UCSD-AML1 (cell line): ENCODE measurements at regions not wholly inside any gene's neighbourhood (a gene's known extent, or its start where the extent isn't known, plus 50 kb on each side); places are given as distances from the start of the nearest gene placed in this dataset.

ENCODE experiments used
- DNase-seq: peaks from one replicate; lab custom pipeline; 2025; ENCODE audit not compliant: unreplicated experiment; lab: John Stamatoyannopoulos, UW

DNA sequence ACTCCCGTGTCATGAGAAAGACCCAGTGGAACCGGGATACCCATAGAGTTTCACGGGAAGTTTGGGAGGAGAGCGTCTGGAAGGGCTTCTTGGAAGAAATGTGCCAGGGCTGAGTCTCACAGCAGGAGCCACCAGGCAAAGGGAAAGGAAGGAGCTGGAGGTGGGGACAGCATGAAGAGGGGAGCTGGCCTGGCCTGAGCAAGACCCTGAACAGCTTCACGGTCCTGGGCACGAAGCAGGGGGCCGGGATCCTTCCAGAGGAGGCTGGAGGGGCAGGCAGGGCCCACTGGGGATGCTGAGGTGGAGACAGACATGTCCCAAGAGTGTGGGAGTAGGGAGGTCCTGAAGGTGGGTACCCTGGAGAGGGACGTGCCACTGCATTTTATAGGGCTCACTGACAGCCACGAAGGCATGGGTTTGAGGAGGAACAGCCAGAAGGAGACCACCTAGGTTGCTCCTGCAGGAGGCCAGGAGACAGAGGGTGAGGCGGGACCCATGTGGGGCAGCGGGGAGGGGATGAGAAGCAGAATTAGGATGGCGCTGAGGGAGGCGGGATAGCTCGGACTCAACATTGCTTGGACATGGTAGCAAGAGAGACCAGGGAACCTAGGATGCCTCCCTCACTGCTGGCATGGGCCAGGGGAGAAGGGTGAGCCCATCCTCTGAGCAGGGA, 168.1 kb upstream of the ID2 start:
- DNase-seq: no peak

DNA sequence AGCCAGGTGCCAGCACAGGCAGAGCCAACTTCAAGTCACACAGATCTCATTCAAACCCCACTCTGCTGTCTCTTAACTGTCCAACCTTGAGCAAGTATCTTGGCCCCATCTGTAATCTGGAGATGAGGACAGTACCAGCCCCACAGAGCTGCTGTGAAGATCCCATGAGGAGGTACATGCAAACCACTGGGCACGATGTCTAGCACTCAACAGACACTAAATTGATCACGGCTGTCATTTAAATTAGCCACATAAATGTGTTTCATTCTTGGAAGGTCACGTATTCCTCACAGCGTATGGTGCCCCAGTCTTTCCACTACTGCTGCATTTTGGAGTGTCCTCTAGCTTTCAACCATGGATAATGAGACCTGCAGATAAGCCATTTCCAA, 167.6 kb upstream of the ID2 start:
- no peak for DNase-seq

DNA sequence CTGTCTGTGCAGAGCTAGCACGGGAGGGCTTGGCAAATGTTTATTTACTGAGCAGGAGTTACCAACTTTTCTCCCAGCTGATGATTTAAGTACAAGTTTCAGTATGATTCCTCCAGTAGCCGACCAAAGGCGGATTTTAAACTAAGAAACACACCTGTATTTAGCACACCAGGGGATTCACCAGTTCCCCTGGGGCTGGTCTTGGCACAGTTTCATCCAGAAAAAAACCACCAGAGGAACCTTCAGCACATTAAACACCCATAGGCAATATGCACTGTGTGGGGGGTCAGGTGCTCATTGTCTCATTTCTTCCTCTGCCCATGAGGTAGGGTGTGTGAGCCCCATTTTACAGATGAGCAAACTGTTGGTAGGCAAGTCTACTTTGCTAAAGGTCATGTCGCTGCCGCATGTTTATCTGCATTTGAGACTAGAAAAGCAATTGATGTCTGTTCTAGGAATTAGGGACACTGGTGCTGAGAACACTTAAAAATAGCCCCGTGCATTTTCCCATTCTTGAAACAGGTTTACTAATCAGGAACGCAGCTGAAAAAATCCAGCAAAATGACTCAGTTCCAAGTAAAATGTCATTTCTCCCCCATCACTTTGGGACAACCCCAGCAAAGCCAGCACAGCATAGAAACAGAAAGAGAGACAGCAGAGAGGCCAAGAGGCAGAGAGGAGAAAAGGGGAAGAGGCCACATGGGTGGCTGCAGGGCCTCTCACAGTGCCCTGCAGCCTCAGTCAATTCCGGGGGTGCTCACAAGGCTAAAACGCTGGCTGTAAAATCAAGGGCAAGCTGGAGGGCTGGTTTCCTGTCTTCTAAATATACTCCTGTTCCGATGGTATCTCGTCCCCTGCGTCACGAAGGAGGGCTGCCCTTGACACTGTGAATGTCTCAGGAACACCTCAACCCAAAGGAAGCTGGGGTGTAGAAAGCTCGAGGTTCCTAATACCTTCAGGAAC, 166.8 kb upstream of the ID2 start:
- DNase-seq: peak; percentile 80

DNA sequence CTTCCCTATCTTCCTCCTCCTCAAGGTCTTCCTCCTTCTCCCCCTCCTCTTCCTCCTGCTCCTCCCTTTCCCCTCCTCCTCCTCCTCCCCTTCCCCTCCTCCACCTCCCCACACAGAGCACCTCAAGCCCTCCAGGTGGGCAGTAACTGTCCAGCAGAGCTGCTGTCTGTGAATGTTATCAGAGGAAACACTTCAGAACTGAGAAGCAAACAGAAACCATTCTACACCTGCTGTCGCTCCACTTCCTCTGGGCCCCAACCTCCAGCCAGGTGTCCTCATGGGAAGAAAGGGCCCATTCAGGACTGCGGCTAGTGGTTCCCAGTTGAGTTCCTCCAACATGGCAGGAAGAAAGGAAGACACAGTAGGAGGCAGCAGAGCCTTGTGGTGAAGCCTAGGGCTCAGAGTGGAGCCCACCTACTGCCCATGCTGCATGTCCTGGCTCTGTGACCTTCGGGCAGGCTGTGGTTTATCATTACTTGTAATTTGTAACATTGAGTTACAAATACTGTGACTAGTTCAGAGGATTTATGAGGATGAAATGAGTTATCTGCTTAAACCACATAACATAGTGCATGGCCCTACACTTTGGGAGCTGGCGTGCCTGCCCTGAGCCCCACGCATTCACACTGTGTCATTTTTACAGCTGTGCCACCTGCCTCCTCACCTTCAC, 165.9 kb upstream of the ID2 start:
- DNase-seq: no peak

DNA sequence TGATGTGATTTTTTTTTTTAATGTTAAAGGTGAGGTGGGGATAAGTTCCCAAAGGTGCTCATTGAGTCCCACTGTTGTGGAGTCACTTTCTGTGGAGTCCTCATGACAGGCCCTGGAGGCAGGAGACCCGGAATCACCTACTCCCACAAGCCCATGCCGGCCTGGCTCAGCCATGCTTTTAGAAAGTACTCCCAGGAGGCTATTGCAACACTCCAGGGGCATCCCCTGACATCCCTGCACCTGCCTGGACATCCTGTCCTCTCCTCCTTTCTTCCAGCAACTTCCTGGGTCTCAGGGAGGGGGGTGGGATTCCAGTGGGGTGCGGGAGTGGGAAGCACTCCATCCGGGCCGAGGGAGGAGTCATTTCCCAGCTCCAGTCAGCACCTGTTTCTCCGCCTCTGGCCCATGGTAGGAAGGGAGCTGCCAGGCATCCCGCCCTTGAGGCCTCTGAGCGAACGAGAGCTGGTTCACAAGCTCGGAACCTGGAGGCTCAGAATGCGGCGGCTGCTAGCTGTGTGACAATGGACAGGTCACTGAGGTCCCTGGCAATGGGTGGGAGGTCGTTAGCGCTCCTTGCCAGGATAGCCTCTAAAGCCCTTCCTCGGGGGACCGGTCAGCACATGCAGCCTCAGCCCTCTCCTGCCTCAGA, 163.9 kb upstream of the ID2 start:
- DNase-seq: no peak

DNA sequence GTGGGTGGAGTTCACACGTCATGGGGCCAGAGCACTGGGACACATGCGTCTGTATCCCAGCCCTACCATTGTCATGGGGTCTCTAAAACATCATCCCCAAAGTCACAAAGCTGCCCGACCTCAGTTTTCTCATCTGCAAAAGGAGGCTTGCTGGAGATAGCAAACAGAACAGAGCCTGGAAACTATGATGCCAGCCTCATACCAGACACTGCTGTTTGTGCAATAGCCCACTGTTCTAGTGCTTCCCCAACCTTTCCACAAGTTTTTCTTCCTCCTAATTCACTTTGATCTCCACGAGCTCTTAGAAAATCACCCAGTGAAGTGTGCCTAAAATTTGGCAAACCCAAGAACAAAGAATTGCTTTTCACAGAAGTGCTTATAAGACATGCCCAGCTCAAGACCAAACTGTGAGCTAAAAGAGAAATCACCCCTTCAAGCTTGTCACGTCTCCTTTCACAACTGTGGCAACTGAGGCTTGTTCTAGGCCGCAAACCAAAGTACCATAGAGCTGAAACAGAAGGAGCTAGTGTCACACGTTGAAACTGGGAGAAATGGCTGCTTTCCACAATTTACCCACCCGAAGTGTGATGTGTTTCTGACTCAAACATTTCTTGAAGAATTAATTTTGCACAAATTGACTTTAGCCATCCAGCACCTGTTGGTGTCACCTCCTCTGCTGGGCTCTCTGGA, 162.7 kb upstream of the ID2 start:
- no peak for DNase-seq

DNA sequence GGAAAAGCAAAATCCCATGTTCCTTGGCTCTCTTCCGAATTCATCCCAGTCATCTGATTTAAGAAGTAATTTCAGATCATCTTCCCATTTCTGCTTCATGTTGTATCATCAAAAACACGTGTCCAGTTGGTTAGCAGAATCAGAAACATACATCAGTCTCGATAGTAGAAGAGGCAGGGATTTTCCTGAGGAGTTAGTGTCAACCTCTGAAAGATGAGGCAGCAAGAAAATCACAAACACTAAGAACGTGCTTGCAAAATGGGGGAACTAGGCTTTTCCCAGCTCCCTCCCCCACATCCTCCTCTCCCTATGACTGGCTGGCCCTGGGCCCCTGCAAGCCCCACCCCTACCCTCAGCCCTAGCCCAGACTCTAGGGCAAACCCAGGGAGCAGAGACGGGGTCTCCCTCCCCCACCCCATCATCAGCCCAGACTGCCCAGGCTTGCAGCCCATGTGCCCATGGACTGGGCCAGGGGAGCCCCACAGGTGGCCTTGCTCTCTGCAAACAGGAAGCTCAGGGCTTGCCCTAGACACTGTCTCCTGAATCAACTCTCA, 161.0 kb upstream of the ID2 start:
- DNase-seq: no peak

DNA sequence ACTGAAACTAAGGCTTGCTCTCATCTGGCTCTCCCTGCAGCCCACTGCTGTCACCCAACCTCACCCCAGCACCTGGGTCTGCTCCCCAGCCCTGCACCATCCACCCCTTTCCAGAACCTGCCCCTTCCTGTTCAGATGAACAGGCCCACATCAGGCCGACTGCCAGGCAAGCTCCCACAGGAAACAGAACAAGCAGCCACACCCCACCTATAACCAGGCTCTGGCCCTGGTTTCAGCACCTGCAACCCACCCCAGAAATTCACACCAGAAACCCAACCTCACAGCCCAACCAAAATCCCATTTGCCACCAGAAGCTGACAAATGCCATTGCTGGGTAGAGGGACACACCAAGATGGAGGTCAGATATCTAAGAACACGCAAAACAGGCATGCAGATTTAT, 159.2 kb upstream of the ID2 start:
- no peak for DNase-seq

DNA sequence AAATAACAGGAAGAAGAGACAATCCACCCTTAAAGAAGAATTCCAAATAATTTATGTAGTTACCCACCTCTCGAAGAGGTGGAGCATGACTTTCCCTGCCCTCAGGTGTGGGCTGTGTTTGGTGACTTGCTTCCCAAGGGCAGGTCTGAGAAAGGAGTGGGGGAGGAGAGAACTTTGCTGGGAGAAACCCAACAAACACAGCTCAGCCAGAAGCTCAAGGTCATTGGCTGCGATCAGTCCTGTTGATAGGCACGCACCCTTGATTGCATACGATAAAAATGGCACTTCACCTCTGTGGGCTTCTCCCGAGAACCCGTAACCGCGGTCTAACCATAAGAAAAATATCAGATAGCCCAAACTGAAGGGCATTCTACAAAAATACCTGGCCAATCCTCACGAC, 157.5 kb upstream of the ID2 start:
- no peak for DNase-seq

DNA sequence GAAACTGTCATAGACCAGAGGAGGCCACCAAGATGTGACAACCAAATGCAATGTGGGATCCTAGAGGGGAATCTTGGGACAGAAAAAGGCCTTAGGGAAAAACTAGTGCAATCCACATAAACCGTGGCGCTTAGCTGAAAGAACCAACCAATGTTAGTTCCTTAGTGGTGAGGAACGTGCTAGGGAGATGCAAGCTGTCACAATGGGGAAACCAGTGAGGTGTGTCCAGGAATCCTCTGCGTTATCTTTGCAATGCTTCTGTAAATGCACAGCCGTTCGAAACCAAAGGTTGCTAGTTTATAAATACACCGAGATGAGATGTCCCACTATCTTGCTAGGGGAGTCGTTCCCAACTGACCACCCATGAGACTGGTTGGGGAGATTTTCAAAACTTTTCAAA, 157.0 kb upstream of the ID2 start:
- no peak for DNase-seq

DNA sequence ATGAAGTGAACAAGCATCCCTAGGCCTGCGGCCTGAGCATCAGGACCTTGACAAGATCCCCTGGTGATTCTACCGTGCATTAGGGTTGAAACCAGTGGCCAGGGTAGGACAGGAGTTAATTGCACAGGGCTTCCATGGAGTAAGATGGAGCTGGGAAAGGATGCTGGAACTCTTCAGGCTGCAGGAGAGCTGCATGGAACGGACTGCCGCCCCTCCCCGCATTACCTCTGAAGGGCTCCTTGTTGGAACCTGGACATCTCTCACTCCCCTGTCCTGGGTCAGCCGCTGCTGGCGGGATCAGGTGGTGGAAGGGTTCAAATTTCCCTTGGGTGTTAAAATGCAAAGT, 156.6 kb upstream of the ID2 start:
- DNase-seq: no peak

DNA sequence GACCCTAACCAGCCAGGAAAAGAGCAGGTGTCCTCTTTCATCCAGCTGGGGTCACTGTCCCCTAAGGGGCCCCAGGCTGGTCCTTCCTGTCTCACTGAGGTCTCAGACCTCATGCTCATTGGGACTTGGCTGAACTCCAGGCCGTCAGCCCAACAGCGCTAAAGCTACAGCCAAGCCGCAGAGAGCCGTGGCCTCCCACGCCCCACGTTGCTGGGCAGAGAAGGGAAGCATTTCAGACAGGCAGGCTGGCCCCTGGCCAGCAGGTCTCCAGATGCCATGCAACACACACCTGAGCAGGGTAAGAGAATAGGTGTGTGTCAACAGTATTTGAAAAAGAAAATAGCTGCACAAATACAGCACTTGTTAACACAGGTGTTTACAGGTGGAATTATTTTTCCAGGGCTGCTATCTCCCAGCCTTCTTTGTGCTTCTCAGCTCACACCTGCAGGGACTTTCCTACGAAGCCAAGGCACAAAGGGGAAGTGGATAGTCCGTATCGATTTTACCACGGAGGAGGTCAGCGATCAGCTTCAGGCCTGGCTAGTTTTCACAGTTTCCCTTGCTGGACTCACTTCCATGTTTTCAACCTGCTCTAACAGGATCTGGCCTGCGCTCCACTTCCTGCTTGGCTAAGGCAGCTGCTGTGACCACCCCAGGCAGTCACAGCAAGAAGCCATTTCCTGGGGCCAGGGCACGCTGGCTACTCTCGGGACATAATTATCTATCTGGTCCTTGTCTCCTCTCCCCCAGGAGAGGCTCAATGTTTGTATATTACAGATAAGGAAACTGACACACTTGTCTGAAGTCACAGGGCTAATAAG, 156.1 kb upstream of the ID2 start:
- DNase-seq: peak; percentile 86

DNA sequence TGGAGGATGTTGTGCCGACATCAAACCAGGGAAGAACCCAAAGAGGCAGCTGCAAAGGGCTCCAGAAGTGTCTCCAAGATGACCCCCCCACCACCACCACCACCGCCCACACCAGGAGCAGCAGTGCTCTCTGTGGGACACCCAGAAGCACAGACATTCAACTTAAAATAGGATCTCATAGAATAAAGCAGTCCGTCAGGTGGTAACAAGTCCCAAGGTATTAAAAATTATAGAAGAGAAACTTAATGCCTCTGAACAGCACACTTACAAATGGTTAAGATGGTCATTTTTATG, 155.5 kb upstream of the ID2 start:
- no peak for DNase-seq

DNA sequence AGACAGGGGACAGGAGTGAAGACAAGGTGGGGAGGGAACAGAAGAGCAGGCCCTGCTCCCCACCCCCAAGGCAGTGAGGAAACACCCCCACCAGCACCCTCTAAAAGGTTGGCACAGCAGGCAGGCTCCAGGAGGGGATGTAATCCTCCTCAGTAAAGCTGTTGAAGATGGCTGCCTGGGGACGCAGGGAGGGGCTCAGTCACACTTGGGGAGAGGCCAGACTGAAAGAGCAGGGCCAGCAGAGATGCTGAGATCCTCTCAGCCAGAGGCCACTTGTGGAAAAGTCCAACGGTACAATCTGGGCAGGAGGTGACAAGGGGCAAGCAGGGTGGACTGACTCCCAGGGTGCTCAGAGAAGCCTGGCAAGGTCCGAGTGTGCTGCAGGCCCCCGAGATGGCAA, 154.8 kb upstream of the ID2 start:
- DNase-seq: no peak

DNA sequence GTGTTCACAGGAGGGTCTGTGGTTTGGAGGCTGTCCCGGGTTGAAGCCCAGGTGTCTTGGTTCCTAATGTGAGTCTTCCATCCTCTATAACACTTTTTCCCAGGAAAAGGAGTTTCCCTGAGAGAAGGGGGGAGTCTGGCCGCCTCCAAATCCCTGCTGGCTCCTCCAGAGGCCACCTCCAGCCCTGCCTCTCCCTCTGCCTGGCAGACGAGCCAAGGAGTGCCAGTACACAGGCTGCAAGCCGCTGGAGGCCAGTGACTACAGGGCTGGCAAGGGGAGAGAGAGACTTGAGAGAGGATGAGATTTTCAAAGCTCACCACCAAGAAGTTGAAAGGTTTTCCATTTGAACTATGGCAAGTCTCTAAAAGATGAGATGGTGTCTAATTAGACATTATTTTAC, 154.2 kb upstream of the ID2 start:
- no peak for DNase-seq

DNA sequence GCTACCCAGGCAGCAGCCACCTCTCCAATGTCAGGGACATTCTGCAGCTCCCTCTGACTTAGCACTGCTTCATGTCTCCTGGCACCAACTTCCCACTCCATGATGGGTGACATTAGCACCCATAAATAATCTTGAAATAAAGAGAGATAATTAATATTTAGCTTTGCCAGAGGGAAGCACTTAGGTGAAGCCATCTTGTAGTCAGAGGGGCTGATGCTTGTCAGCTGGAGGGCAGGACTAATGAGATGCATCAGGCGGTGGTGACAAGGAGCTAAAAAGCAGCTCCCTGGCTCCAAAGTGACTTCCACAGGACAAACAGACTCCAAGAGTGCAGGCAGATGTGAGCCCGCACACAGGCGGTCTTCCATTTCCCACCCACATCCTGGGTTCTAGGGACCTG, 153.0 kb upstream of the ID2 start:
- DNase-seq: no peak

DNA sequence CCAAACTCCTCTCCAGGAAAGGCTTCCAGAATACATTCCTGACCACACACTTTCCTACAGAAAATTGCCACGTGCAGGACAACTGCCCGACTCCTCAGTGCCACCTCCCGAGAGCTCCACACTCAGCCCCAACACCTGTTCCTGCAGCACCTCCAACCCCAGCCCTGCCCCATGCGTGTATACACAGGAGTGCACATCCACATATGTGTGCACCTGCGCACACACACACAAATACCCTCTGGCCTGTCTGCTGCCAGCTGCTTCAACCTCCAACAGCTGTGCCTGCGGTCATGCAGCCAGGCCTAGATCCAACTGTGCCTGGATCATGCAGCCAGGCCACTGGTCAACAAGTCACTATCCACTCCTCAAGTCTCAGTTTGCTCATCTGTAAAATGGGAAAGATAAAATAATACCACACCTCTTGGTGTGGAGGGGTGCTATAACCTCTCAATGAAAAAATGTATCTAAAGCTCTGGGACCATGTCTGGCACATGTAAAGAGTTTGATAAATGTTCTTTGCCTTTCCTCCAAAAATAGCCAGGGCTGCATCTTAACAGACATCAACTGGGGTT, 152.1 kb upstream of the ID2 start:
- DNase-seq: no peak

DNA sequence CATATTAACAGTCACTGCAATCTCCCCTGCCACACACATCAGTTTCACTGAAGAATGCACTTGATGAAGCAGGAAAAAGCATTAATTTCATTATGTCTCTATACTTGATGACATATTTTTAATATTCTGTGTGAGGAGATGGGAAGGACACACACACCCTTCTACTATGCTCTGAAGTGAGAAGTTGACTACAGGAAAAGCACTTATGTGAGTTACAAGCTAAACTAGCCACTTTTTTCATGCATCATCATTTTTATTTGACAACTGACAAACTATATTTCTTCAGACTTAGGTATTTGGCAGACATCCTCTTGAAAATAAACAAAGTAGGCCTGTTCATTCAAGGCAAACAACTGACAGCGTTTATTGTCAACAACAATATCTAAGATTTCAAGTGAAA, 150.4 kb upstream of the ID2 start:
- DNase-seq: no peak

DNA sequence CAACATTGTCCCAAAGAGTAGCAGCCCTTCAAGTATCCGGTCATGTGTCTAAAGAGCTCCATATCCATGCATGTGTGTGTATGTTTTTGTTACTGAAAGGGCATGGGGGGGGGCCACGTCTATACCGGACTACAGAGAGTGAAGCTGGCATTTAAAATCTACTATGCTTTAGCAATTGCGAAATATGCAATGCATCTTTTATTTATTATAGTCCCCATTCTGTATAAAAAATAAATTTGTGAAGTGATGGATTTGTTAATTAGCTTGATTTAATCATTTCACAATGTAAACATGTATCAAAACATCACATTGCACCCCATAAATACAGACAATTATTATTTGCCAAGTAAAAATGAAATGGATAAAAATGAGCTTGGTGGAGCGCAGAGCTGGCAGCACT, 149.4 kb upstream of the ID2 start:
- no peak for DNase-seq

DNA sequence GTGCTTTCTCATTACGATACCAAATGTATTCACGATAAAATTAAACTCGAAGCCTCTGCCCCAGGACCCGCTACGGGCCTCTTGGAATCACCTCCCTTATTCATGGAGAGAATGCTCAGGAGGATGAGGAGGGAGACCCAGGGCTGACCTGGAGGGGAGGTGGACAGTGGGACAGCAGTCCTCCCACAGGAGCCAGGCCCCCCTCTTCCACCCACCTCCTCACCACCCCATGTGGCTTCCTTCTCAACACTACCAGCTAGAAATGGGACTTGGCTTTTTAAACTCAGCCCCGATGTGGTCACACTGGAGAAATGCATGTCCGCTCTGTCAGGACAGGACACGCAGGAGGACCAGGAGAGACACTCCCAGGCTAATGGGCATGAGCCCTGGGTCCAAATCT, 147.9 kb upstream of the ID2 start:
- no peak for DNase-seq
